ENCODE measurements at regions not wholly inside any gene's neighbourhood (a gene's known extent, or its start where the extent isn't known, plus 50 kb on each side); places are given as distances from the start of the nearest gene placed in this dataset.
A peak's percentile ranks its signal among the peaks of the same experiment; 100 is the strongest.

GRCh38 chr12:124660851-124661250 is 93.4 kb upstream of the NCOR2 start:
- peak in 20 of 42 donors; percentile 31 to 69 (median 46) for DNase-seq
- intact Hi-C loops (cut with DNase I), result loop anchor here (5.0 kb wide), 1 partner anchor 86 kb away; no protein-coding TSS in a partner anchor

- intact Hi-C loops (cut with DNase I), result loop anchor here (10.0 kb wide), 1 partner anchor 144 kb away; no protein-coding TSS in a partner anchor
- no peak for DNase-seq
Measured at GRCh38 chr12:124658806-124659402, 91.5 kb upstream of the NCOR2 start.

- intact Hi-C loops (cut with DNase I), result loop anchor here (10.0 kb wide), 1 partner anchor 144 kb away; no protein-coding TSS in a partner anchor
- DNase-seq, result no peak
Measured at GRCh38 chr12:124658302-124658701, 90.9 kb upstream of the NCOR2 start.

- intact Hi-C loops (cut with DNase I), result loop anchor here (10.0 kb wide), 1 partner anchor 142 kb away; no protein-coding TSS in a partner anchor
- no peak for DNase-seq
Measured at GRCh38 chr12:124656947-124657434, 89.6 kb upstream of the NCOR2 start.

- intact Hi-C loops (cut with DNase I), result loop anchor here (10.0 kb wide), 1 partner anchor 141 kb away; no protein-coding TSS in a partner anchor
- DNase-seq, result peak; percentile 64 to 93 (median 82)
Measured at GRCh38 chr12:124655698-124656516, 88.5 kb upstream of the NCOR2 start.

- intact Hi-C loops (cut with DNase I), result loop anchor here (10.0 kb wide), 1 partner anchor 140 kb away; no protein-coding TSS in a partner anchor
- DNase-seq, result peak; percentile 56 to 91 (median 77)
Measured at GRCh38 chr12:124655048-124655697, 87.8 kb upstream of the NCOR2 start.

GRCh38 chr12:124654666-124655047 is 87.2 kb upstream of the NCOR2 start:
- intact Hi-C loops (cut with DNase I), result loop anchor here (10.0 kb wide), 1 partner anchor 140 kb away; no protein-coding TSS in a partner anchor
- DNase-seq, result peak in 2 of 42 donors; percentile 20 to 36

GRCh38 chr12:124653169-124653931 is 85.9 kb upstream of the NCOR2 start:
- no peak for DNase-seq
- intact Hi-C loops (cut with DNase I), result loop anchor here (10.0 kb wide), 1 partner anchor 139 kb away; no protein-coding TSS in a partner anchor

- DNase-seq, result no peak
- intact Hi-C loops (cut with DNase I), result loop anchor here (10.0 kb wide), 1 partner anchor 138 kb away; no protein-coding TSS in a partner anchor
Measured at GRCh38 chr12:124652661-124653060, 85.2 kb upstream of the NCOR2 start.

GRCh38 chr12:124651516-124652273 is 84.3 kb upstream of the NCOR2 start:
- intact Hi-C loops (cut with DNase I), result loop anchor here (10.0 kb wide), 1 partner anchor 137 kb away; no protein-coding TSS in a partner anchor
- peak in 32 of 42 donors; percentile 25 to 78 (median 56) for DNase-seq

GRCh38 chr12:124650912-124651311 is 83.5 kb upstream of the NCOR2 start:
- DNase-seq, result no peak
- intact Hi-C loops (cut with DNase I), result loop anchor here (10.0 kb wide), 1 partner anchor 136 kb away; no protein-coding TSS in a partner anchor

- no peak for DNase-seq
- intact Hi-C loops (cut with DNase I), result no loop called here
Measured at GRCh38 chr12:124648710-124649384, 81.4 kb upstream of the NCOR2 start.

- no peak for DNase-seq
- intact Hi-C loops (cut with DNase I), result no loop called here
Measured at GRCh38 chr12:124647316-124647715, 79.9 kb upstream of the NCOR2 start.

- intact Hi-C loops (cut with DNase I), result no loop called here
- peak; percentile 58 to 94 (median 84) for DNase-seq
Measured at GRCh38 chr12:124646385-124647230, 79.2 kb upstream of the NCOR2 start.

GRCh38 chr12:124645530-124646244 is 78.3 kb upstream of the NCOR2 start:
- intact Hi-C loops (cut with DNase I), result no loop called here
- DNase-seq, result no peak
